Stimulated activated memory B cell treated with anti-CD40 and anti-IgM and Interleukin-4, amounts not matched to agents 10 μg/mL and 1 μg/mL and 100 μg/mL, for 72 hours (primary cell): ENCODE measurements at regions not wholly inside any gene's neighbourhood (a gene's known extent, or its start where the extent isn't known, plus 50 kb on each side); places are given as distances from the start of the nearest gene placed in this dataset.
"Not testable (repeated sequence)": the region's sequence is repeated elsewhere in the genome, so short reads cannot be mapped to it uniquely, and the experiment has no call there.

ENCODE experiments used
- ATAC-seq: fragments of 150-1000 bp; cut with Tn5 transposase; 2 replicates; pipeline ENCODE4 v1.10.0; 2021
- H3K27ac Mint-ChIP-seq: one replicate; pipeline ENCODE4 v1.8.0; 2022; ENCODE audit warnings: mild to moderate bottlenecking, mixed read lengths
- H3K27me3 Mint-ChIP-seq: one replicate; pipeline ENCODE4 v1.8.0; 2022; ENCODE audit warnings: mixed read lengths
- H3K36me3 Mint-ChIP-seq: one replicate; pipeline ENCODE4 v1.8.0; 2022; ENCODE audit warnings: mixed read lengths
- H3K4me1 Mint-ChIP-seq: one replicate; pipeline ENCODE4 v1.8.0; 2022; ENCODE audit warnings: mixed read lengths
- H3K4me3 Mint-ChIP-seq: one replicate; pipeline ENCODE4 v1.8.0; 2022; ENCODE audit warnings: mild to moderate bottlenecking, moderate library complexity, mixed read lengths
- H3K9me3 Mint-ChIP-seq: one replicate; pipeline ENCODE4 v1.8.0; 2022; ENCODE audit warnings: mixed read lengths

DNA sequence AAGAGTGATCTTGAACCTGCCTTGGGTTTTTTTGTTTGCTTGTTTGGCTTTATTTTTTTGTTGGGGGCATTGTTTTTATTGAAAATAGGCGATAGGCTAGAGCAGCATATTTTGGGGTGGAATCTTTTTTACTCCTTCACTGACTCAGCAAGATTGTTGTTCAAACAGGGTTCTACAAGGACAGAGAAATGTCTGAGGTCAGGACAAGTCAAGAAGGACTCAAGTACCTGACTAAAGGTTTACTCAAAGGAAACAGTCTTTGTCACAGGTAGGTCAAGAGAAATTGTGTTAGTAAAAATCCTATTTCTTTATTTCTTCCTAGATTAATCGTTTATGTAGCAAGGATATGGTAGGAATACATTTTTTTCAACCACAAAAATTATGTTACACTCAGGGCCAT is 1564.0 kb upstream of the CDH9 start:
- no peak overlapping the region for H3K27ac Mint-ChIP-seq
- no peaks in the 10 kb centered on the region for H3K4me1 Mint-ChIP-seq
- no peaks in the 10 kb centered on the region for H3K27me3 Mint-ChIP-seq
- no peak for ATAC-seq
- peaks cover 3% of the 10 kb centered on the region for H3K9me3 Mint-ChIP-seq
- no peaks in the 10 kb centered on the region for H3K36me3 Mint-ChIP-seq
- no peak overlapping the region for H3K4me3 Mint-ChIP-seq

- not testable (repeated sequence) for H3K9me3 Mint-ChIP-seq, H3K27ac Mint-ChIP-seq, H3K36me3 Mint-ChIP-seq, H3K27me3 Mint-ChIP-seq, H3K4me1 Mint-ChIP-seq, ATAC-seq, H3K4me3 Mint-ChIP-seq
These were observed 1558.3 kb upstream of the CDH9 start for GRCh38 chr5:28596707-28597106.

DNA sequence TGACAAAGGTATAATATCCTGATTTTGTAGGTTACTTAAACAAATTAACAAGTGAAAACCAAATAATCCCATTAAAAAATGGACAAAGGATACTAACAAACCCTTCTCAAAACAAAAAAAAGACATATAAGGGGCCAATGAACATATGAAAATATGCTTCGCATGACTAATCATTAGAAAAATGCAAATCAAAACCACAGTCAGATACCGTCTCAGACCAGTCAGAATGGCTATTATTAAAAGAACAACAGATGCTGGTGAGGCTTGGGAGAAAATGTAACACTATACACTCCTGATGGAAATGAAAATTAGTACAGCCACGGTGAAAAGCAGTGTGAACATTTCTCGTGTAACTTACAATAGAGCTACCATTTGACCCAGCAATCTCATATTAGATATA is 1542.2 kb upstream of the CDH9 start:
- H3K4me3 Mint-ChIP-seq = no peak overlapping the region
- H3K27ac Mint-ChIP-seq = no peak overlapping the region
- no peak for ATAC-seq
- H3K36me3 Mint-ChIP-seq = no peaks in the 10 kb centered on the region
- H3K9me3 Mint-ChIP-seq = peaks cover 16% of the 10 kb centered on the region
- H3K4me1 Mint-ChIP-seq = no peaks in the 10 kb centered on the region
- no peaks in the 10 kb centered on the region for H3K27me3 Mint-ChIP-seq

GRCh38 chr5:28576022-28576421 is 1537.6 kb upstream of the CDH9 start:
- ATAC-seq = no peak
- no peaks in the 10 kb centered on the region for H3K27me3 Mint-ChIP-seq

DNA sequence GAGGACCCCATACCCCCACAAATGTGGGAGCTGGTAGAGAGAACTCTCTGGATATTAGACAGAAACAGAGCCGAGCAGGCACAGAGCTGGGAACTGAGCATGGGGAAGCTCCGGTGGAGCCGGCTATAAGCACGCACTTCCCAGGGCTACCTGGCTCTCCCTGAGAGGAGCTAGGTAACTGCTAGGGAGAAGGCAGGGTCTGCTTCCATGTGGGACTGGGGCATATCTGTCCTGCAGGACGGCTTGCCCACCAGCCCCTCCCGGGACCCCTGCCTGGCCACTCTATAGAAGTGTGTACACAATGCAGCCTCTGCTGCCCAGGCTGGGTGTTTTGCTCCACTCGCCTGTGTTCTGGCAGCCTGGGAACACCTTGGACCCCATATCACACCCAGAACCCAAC is 1537.0 kb upstream of the CDH9 start:
- ATAC-seq = no peak

More at GRCh38 chr5:28576022-28576421, 1537.6 kb upstream of the CDH9 start:
- no peak overlapping the region for H3K27ac Mint-ChIP-seq
- no peak overlapping the region for H3K4me3 Mint-ChIP-seq
- peaks cover 10% of the 10 kb centered on the region for H3K9me3 Mint-ChIP-seq
- H3K36me3 Mint-ChIP-seq = no peaks in the 10 kb centered on the region
- no peaks in the 10 kb centered on the region for H3K4me1 Mint-ChIP-seq

DNA sequence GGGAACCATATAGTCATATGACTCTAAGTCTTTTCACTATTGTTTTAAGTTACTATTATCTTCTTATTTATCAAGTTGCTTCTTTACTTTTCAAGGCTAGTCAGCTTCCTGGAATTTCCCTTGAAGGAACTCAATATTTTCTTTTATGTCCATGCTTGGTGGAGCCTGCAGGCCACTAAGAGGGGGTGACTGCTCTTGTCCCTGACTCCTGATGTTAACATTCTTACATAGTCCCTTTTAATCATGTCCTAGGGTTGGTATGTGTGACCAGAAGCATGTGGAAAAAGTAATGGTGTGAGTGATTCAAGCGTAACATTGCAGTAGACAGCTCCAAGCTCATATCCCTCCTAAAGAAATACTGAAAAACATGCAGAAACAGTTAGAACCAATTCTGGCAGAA is 1536.2 kb upstream of the CDH9 start:
- H3K27me3 Mint-ChIP-seq = no peaks in the 10 kb centered on the region
- H3K4me1 Mint-ChIP-seq = no peaks in the 10 kb centered on the region
- ATAC-seq = no peak
- no peaks in the 10 kb centered on the region for H3K36me3 Mint-ChIP-seq
- H3K4me3 Mint-ChIP-seq = no peak overlapping the region
- H3K9me3 Mint-ChIP-seq = peaks cover 9% of the 10 kb centered on the region
- no peak overlapping the region for H3K27ac Mint-ChIP-seq

More for the DNA sequence above, 1537.0 kb upstream of the CDH9 start:
- Mint-ChIP-seq H3K36me3 (no peaks in the 10 kb centered on the region), H3K27me3 (no peaks in the 10 kb centered on the region), H3K4me1 (no peaks in the 10 kb centered on the region), H3K4me3 (no peak overlapping the region), H3K9me3 (peaks cover 9% of the 10 kb centered on the region), H3K27ac (no peak overlapping the region)

GRCh38 chr5:28567048-28567447 is 1528.7 kb upstream of the CDH9 start:
- Mint-ChIP-seq H3K27me3 (no peaks in the 10 kb centered on the region), H3K27ac (no peak overlapping the region), H3K4me3 (no peak overlapping the region), H3K36me3 (no peaks in the 10 kb centered on the region), H3K9me3 (peaks cover 4% of the 10 kb centered on the region), H3K4me1 (no peaks in the 10 kb centered on the region)
- ATAC-seq = no peak

DNA sequence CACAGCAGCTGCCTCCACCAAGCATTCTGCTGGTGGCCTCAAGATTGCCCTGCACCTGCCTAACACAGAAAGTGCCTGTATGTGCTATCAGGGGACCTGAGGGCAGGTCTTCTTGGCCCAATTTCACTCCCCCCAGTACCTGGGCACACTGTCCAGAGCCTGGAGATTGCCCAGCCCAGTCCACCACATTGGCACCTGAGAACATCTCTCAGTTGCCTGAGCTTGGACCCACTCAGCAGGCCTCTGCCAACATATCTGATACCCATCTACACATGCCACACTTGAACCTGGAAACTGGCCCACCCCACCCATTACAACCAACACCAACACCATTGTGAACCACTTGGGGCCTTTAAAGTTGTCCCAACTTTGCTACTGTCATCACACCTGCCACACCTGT is 1523.1 kb upstream of the CDH9 start:
- H3K9me3 Mint-ChIP-seq = peaks cover 7% of the 10 kb centered on the region
- no peaks in the 10 kb centered on the region for H3K4me1 Mint-ChIP-seq
- H3K27ac Mint-ChIP-seq = no peak overlapping the region
- no peak for ATAC-seq
- no peak overlapping the region for H3K4me3 Mint-ChIP-seq
- no peaks in the 10 kb centered on the region for H3K27me3 Mint-ChIP-seq
- H3K36me3 Mint-ChIP-seq = no peaks in the 10 kb centered on the region

DNA sequence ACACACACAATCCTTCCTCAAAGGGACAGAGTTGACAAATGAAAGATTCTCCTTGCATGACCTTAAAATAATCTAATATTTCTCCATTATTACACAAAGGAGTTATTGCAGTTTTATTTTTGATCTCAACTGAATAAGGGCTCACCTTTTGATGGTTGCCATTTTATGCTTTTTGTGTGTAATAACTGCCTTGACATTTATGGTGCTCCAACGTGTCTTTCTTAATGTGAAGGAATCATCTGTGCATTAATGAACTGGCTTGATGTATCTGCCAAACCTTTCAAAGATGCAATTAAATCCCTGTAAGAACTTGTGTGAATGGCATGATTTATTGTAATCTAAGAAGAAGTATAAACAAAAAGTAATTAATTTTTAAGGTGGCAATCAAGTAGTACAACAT is 1519.8 kb upstream of the CDH9 start:
- Mint-ChIP-seq H3K27ac (no peak overlapping the region), H3K4me1 (no peaks in the 10 kb centered on the region), H3K27me3 (no peaks in the 10 kb centered on the region), H3K9me3 (peaks cover 13% of the 10 kb centered on the region), H3K36me3 (no peaks in the 10 kb centered on the region), H3K4me3 (no peak overlapping the region)
- no peak for ATAC-seq

GRCh38 chr5:28557114-28557513 is 1518.7 kb upstream of the CDH9 start:
- Mint-ChIP-seq H3K36me3 (no peaks in the 10 kb centered on the region), H3K4me1 (no peaks in the 10 kb centered on the region), H3K27me3 (no peaks in the 10 kb centered on the region), H3K27ac (no peak overlapping the region), H3K9me3 (peaks cover 13% of the 10 kb centered on the region), H3K4me3 (no peak overlapping the region)
- no peak for ATAC-seq

GRCh38 chr5:28549588-28549987 is 1511.2 kb upstream of the CDH9 start:
- H3K36me3 Mint-ChIP-seq = no peaks in the 10 kb centered on the region
- no peaks in the 10 kb centered on the region for H3K4me1 Mint-ChIP-seq
- H3K9me3 Mint-ChIP-seq = peaks cover 9% of the 10 kb centered on the region
- ATAC-seq = no peak
- no peak overlapping the region for H3K27ac Mint-ChIP-seq
- H3K27me3 Mint-ChIP-seq = no peaks in the 10 kb centered on the region
- no peak overlapping the region for H3K4me3 Mint-ChIP-seq

GRCh38 chr5:28548856-28549255 is 1510.5 kb upstream of the CDH9 start:
- Mint-ChIP-seq H3K36me3 (no peaks in the 10 kb centered on the region), H3K27me3 (no peaks in the 10 kb centered on the region), H3K4me1 (no peaks in the 10 kb centered on the region), H3K4me3 (no peak overlapping the region), H3K27ac (no peak overlapping the region), H3K9me3 (peaks cover 7% of the 10 kb centered on the region)
- no peak for ATAC-seq

- ATAC-seq = no peak
- Mint-ChIP-seq H3K27me3 (no peaks in the 10 kb centered on the region), H3K36me3 (no peaks in the 10 kb centered on the region), H3K9me3 (peaks cover 3% of the 10 kb centered on the region), H3K27ac (no peak overlapping the region), H3K4me1 (no peaks in the 10 kb centered on the region), H3K4me3 (no peak overlapping the region)
These were observed 1506.1 kb upstream of the CDH9 start for GRCh38 chr5:28544501-28544900.

DNA sequence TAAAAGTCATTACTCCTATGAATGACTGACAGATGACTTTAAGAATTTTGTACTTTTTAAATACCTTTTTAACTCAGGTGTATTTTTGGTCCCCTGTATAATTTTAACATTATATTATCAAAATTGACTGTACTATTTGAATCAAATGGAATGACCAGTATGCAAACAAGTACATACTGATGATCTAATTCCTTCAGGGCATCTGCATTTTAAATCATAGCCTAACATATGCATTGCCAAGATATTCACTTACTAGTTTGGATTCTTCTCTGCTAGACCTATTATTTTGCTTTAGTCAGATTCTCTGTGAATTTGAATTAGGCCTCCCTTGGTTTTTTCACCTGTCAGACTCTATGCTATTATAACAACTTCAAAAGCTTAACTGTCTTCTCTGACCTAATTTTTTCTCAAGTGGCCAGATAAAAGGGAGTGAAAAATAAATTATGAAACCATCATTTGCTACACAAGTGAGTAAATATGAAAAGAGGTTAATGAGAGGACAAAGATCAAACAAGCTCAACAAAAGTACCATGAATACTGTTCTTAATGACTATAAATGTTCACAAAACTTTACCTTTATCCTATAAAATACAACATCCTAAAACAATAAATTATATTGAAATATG is 1505.2 kb upstream of the CDH9 start:
- Mint-ChIP-seq H3K4me3 (no peak overlapping the region), H3K27me3 (no peaks in the 10 kb centered on the region), H3K27ac (no peak overlapping the region)

DNA sequence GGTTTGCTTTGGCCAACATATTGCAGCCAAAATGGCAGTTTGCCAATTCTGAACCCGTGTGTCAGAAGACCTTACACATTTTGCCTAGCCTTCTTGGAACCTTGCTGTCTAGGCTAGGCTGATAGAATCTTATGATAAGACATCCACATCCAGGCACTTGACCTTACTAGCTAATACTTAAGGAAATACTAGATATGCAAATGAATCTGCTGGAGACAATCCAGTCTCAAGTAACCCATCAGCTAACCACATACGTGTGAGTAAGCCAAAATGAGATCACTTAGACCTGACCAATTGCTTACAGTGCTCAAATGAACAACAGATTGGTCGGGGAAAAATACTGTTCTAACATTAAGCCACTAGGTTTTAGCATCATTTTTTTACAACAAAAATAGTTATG is 1504.6 kb upstream of the CDH9 start:
- no peak for ATAC-seq
- Mint-ChIP-seq H3K27ac (no peak overlapping the region), H3K9me3 (peaks cover 3% of the 10 kb centered on the region), H3K27me3 (no peaks in the 10 kb centered on the region), H3K4me1 (no peaks in the 10 kb centered on the region), H3K36me3 (no peaks in the 10 kb centered on the region), H3K4me3 (no peak overlapping the region)

More for the DNA sequence above, 1505.2 kb upstream of the CDH9 start:
- Mint-ChIP-seq H3K36me3 (no peaks in the 10 kb centered on the region), H3K9me3 (peaks cover 3% of the 10 kb centered on the region), H3K4me1 (no peaks in the 10 kb centered on the region)
- no peak for ATAC-seq

- ATAC-seq = no peak
- Mint-ChIP-seq H3K4me3 (no peak overlapping the region), H3K9me3 (peaks cover 8% of the 10 kb centered on the region), H3K27me3 (no peaks in the 10 kb centered on the region), H3K36me3 (no peaks in the 10 kb centered on the region), H3K27ac (no peak overlapping the region), H3K4me1 (no peaks in the 10 kb centered on the region)
These were observed 1485.7 kb upstream of the CDH9 start for GRCh38 chr5:28523888-28524635.
